Mesothelial cell of epicardium (in vitro differentiated cells): ENCODE measurements at regions not wholly inside any gene's neighbourhood (a gene's known extent, or its start where the extent isn't known, plus 50 kb on each side); places are given as distances from the start of the nearest gene placed in this dataset.

Experiments
- DNase-seq, 2 experiments: peaks; one replicate each; pipeline ENCODE4 v3.0.0; 2021; ENCODE audit warnings: low spot score in 2 of 2; ENCODE audit not compliant: unreplicated experiment in 2 of 2
- H3K27ac Mint-ChIP-seq: 2 replicates; pipeline ENCODE4 v1.8.0; 2021; ENCODE audit warnings: mixed read lengths
- H3K27me3 Mint-ChIP-seq: 2 replicates; pipeline ENCODE4 v1.8.0; 2021; ENCODE audit warnings: low read depth, mixed read lengths
- H3K36me3 Mint-ChIP-seq: 2 replicates; pipeline ENCODE4 v1.8.0; 2021; ENCODE audit warnings: mixed read lengths
- H3K4me1 Mint-ChIP-seq: 2 replicates; pipeline ENCODE4 v1.8.0; 2021; ENCODE audit warnings: mixed read lengths
- H3K4me3 Mint-ChIP-seq: 2 replicates; pipeline ENCODE4 v1.8.0; 2021; ENCODE audit warnings: mild to moderate bottlenecking, moderate library complexity, mixed read lengths
- H3K9me3 Mint-ChIP-seq: 2 replicates; pipeline ENCODE4 v1.8.0; 2021; ENCODE audit warnings: mixed read lengths
- TF ChIP-seq, protein P1 (sequence below): fragments of 200-600 bp; sonication (generic); IDR thresholded peaks from one replicate; pipeline ENCODE4 v1.5.0; 2021; ENCODE audit warnings: antibody characterized with exemption; ENCODE audit not compliant: unreplicated experiment

DNA sequence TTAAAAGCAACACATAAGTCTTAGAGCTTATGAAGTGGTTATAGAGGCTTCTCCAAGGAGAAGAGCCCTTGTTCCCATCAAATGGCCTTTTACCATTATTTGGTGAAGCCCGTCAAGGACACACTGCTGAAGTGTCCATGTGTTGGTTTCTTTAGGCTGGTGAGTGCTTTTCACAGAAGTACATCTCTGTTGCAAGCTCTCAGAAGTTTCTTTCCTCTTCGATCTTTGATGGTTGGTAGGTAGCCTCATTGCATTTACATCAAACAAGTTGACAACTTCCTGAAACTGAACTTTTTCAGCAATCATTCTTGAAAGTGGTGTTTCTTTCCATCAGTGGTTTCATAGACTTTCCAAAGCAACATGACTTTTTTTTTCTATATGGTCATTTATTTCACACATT lies 465.6 kb downstream of the HDGFL1 start:
- no peaks in the 10 kb centered on the region for H3K4me1 Mint-ChIP-seq
- H3K9me3 Mint-ChIP-seq: peaks cover 3% of the 10 kb centered on the region
- H3K4me3 Mint-ChIP-seq: no peak overlapping the region
- no peaks in the 10 kb centered on the region for H3K36me3 Mint-ChIP-seq
- H3K27ac Mint-ChIP-seq: no peak overlapping the region
- DNase-seq: no peak
- H3K27me3 Mint-ChIP-seq: no peaks in the 10 kb centered on the region
- TF ChIP-seq, protein P1, sequence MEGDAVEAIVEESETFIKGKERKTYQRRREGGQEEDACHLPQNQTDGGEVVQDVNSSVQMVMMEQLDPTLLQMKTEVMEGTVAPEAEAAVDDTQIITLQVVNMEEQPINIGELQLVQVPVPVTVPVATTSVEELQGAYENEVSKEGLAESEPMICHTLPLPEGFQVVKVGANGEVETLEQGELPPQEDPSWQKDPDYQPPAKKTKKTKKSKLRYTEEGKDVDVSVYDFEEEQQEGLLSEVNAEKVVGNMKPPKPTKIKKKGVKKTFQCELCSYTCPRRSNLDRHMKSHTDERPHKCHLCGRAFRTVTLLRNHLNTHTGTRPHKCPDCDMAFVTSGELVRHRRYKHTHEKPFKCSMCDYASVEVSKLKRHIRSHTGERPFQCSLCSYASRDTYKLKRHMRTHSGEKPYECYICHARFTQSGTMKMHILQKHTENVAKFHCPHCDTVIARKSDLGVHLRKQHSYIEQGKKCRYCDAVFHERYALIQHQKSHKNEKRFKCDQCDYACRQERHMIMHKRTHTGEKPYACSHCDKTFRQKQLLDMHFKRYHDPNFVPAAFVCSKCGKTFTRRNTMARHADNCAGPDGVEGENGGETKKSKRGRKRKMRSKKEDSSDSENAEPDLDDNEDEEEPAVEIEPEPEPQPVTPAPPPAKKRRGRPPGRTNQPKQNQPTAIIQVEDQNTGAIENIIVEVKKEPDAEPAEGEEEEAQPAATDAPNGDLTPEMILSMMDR: no peak

DNA sequence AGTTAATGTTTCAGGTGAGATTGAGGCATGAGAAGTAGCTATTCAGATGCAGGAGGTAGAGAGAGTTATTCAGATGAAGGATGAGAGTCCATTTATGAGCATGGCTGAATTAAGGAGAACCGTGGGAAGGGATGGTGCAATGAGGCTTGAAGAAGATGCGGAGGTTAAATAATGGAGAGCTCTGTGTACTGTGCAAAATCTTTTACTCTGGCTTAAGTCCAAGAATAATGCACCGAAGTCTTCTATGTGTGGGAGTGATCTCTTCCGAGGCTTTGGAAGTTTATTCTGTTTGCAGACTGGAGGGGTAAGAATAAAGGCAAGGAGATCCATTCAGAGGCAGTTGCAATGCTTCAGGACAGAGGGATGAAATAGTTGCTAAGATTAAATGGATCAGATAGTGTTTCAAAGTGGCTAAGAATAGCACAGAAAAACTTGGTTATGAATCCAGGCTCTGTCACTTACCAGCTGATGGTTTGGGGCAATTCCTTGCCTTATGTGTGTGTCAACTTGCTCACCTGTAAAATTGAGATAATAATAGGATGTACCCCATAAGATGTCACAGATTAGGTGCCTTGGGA lies 467.1 kb downstream of the HDGFL1 start:
- H3K4me1 Mint-ChIP-seq: no peaks in the 10 kb centered on the region
- no peak overlapping the region for H3K4me3 Mint-ChIP-seq
- DNase-seq: no peak
- H3K27me3 Mint-ChIP-seq: no peaks in the 10 kb centered on the region
- no peaks in the 10 kb centered on the region for H3K36me3 Mint-ChIP-seq
- H3K27ac Mint-ChIP-seq: no peak overlapping the region
- H3K9me3 Mint-ChIP-seq: peaks cover 4% of the 10 kb centered on the region
- TF ChIP-seq, protein P1: no peak

DNA sequence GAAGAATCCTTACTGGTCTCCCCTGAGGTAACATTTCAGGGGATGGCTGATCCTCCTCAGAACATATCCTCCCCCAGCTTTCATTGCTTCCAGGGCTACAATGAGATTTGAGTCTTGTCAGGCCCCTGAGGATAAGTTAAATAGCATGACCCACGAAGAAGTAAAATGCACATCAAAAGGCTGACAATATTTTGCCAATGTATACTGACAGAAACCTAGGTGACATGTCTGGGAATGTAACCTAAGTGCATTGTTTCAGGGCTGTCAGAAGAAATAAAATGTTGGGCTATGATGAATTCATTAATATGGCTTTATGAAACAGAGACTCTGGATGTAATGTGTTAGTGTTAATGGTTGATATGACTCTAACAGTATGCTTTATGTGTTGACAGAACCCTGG lies 471.5 kb downstream of the HDGFL1 start:
- no peaks in the 10 kb centered on the region for H3K4me1 Mint-ChIP-seq
- H3K27ac Mint-ChIP-seq: no peak overlapping the region
- H3K9me3 Mint-ChIP-seq: peaks cover 7% of the 10 kb centered on the region
- no peak for DNase-seq
- TF ChIP-seq, protein P1: no peak
- H3K4me3 Mint-ChIP-seq: no peak overlapping the region
- no peaks in the 10 kb centered on the region for H3K27me3 Mint-ChIP-seq
- no peaks in the 10 kb centered on the region for H3K36me3 Mint-ChIP-seq

GRCh38 chr6:23045280-23045679 lies 475.9 kb downstream of the HDGFL1 start:
- H3K4me3 Mint-ChIP-seq: no peak overlapping the region
- peaks cover 17% of the 10 kb centered on the region for H3K9me3 Mint-ChIP-seq
- TF ChIP-seq, protein P1: no peak
- no peak overlapping the region for H3K27ac Mint-ChIP-seq
- no peaks in the 10 kb centered on the region for H3K27me3 Mint-ChIP-seq
- no peaks in the 10 kb centered on the region for H3K4me1 Mint-ChIP-seq
- H3K36me3 Mint-ChIP-seq: peaks cover 5% of the 10 kb centered on the region
- DNase-seq: no peak

- no peak overlapping the region for H3K4me3 Mint-ChIP-seq
- no peak overlapping the region for H3K27ac Mint-ChIP-seq
- H3K27me3 Mint-ChIP-seq: no peaks in the 10 kb centered on the region
- no peak for DNase-seq
- TF ChIP-seq, protein P1: no peak
- H3K4me1 Mint-ChIP-seq: peaks cover 4% of the 10 kb centered on the region
- peaks cover 23% of the 10 kb centered on the region for H3K9me3 Mint-ChIP-seq
- peaks cover 7% of the 10 kb centered on the region for H3K36me3 Mint-ChIP-seq
These were observed 486.2 kb downstream of the HDGFL1 start for GRCh38 chr6:23055523-23055922.

- Mint-ChIP-seq H3K27me3 (no peaks in the 10 kb centered on the region), H3K4me3 (no peak overlapping the region), H3K27ac (no peak overlapping the region), H3K4me1 (peaks cover 4% of the 10 kb centered on the region), H3K36me3 (peaks cover 19% of the 10 kb centered on the region), H3K9me3 (peaks cover 38% of the 10 kb centered on the region)
- TF ChIP-seq, protein P1: no peak
- no peak for DNase-seq
These were observed 504.5 kb downstream of the HDGFL1 start for GRCh38 chr6:23073821-23074220.
